ENCODE measurements at regions not wholly inside any gene's neighbourhood (a gene's known extent, or its start where the extent isn't known, plus 50 kb on each side); places are given as distances from the start of the nearest gene placed in this dataset.
"Not testable (repeated sequence)": the region's sequence is repeated elsewhere in the genome, so short reads cannot be mapped to it uniquely, and the experiment has no call there.

- no peak for DNase-seq
These were observed 555.5 kb upstream of the NR5A2 start for GRCh38 chr1:199472018-199472417.

GRCh38 chr1:199472978-199473377 is 554.5 kb upstream of the NR5A2 start:
- no peak for DNase-seq

- DNase-seq: no peak
These were observed 552.8 kb upstream of the NR5A2 start for GRCh38 chr1:199474738-199475137.

GRCh38 chr1:199482426-199482825 is 545.1 kb upstream of the NR5A2 start:
- no peak for DNase-seq

- DNase-seq: no peak
These were observed 537.9 kb upstream of the NR5A2 start for GRCh38 chr1:199489594-199489993.

- no peak for DNase-seq
These were observed 536.6 kb upstream of the NR5A2 start for GRCh38 chr1:199490769-199491527.

- no peak for DNase-seq
These were observed 532.1 kb upstream of the NR5A2 start for GRCh38 chr1:199495432-199495831.

GRCh38 chr1:199498802-199499201 is 528.7 kb upstream of the NR5A2 start:
- DNase-seq: not testable (repeated sequence)

GRCh38 chr1:199508072-199508471 is 519.4 kb upstream of the NR5A2 start:
- DNase-seq: no peak

- no peak for DNase-seq
These were observed 518.9 kb upstream of the NR5A2 start for GRCh38 chr1:199508653-199509052.

- DNase-seq: no peak
These were observed 518.1 kb upstream of the NR5A2 start for GRCh38 chr1:199509456-199509855.

GRCh38 chr1:199510314-199510713 is 517.2 kb upstream of the NR5A2 start:
- no peak for DNase-seq

GRCh38 chr1:199512037-199512710 is 515.3 kb upstream of the NR5A2 start:
- peak; percentile 69 for DNase-seq

GRCh38 chr1:199515261-199515660 is 512.2 kb upstream of the NR5A2 start:
- DNase-seq: no peak

- no peak for DNase-seq
These were observed 505.2 kb upstream of the NR5A2 start for GRCh38 chr1:199522338-199522737.

- DNase-seq: no peak
These were observed 504.6 kb upstream of the NR5A2 start for GRCh38 chr1:199522936-199523335.

GRCh38 chr1:199529324-199529723 is 498.2 kb upstream of the NR5A2 start:
- no peak for DNase-seq

GRCh38 chr1:199533361-199533760 is 494.1 kb upstream of the NR5A2 start:
- not testable (repeated sequence) for DNase-seq

- DNase-seq: no peak
These were observed 481.7 kb upstream of the NR5A2 start for GRCh38 chr1:199545780-199546179.

GRCh38 chr1:199546323-199546722 is 481.2 kb upstream of the NR5A2 start:
- DNase-seq: no peak

GRCh38 chr1:199549421-199549820 is 478.1 kb upstream of the NR5A2 start:
- no peak for DNase-seq

- no peak for DNase-seq
These were observed 477.1 kb upstream of the NR5A2 start for GRCh38 chr1:199550199-199551065.

- peak; percentile 37 for DNase-seq
These were observed 475.4 kb upstream of the NR5A2 start for GRCh38 chr1:199551967-199552565.

Measured in NCI-H510A (cell line).